Fibroblast of skin of scalp (primary cell): ENCODE measurements at regions not wholly inside any gene's neighbourhood (a gene's known extent, or its start where the extent isn't known, plus 50 kb on each side); places are given as distances from the start of the nearest gene placed in this dataset.
"Not testable (repeated sequence)": the region's sequence is repeated elsewhere in the genome, so short reads cannot be mapped to it uniquely, and the experiment has no call there.

ENCODE experiments used
- DNase-seq: peaks from one replicate; pipeline ENCODE4 v3.0.0-alpha.2; 2013

- DNase-seq: no peak
Observed at GRCh38 chr2:187874786-187875185, 320.6 kb upstream of the TFPI start.

- DNase-seq: no peak
Observed at GRCh38 chr2:187875261-187876141, 321.3 kb upstream of the TFPI start.

- DNase-seq: no peak
Observed at GRCh38 chr2:187876554-187876953, 322.3 kb upstream of the TFPI start.

GRCh38 chr2:187877391-187877790 is 323.2 kb upstream of the TFPI start:
- no peak for DNase-seq

GRCh38 chr2:187878112-187878511 is 323.9 kb upstream of the TFPI start:
- DNase-seq: no peak

- DNase-seq: no peak
Observed at GRCh38 chr2:187879491-187879890, 325.3 kb upstream of the TFPI start.

- no peak for DNase-seq
Observed at GRCh38 chr2:187884003-187884402, 329.8 kb upstream of the TFPI start.

GRCh38 chr2:187890690-187891089 is 336.5 kb upstream of the TFPI start:
- no peak for DNase-seq

- peak; percentile 8 for DNase-seq
Observed at GRCh38 chr2:187900021-187900420, 345.8 kb upstream of the TFPI start.

- no peak for DNase-seq
Observed at GRCh38 chr2:187906021-187906420, 351.8 kb upstream of the TFPI start.

GRCh38 chr2:187910922-187911321 is 356.7 kb upstream of the TFPI start:
- DNase-seq: not testable (repeated sequence)

- no peak for DNase-seq
Observed at GRCh38 chr2:187912950-187913349, 358.7 kb upstream of the TFPI start.

- no peak for DNase-seq
Observed at GRCh38 chr2:187915810-187916209, 361.6 kb upstream of the TFPI start.

GRCh38 chr2:187916799-187917198 is 362.6 kb upstream of the TFPI start:
- no peak for DNase-seq

GRCh38 chr2:187917535-187917934 is 363.3 kb upstream of the TFPI start:
- DNase-seq: peak; percentile 18

GRCh38 chr2:187918996-187919821 is 365.0 kb upstream of the TFPI start:
- no peak for DNase-seq

- no peak for DNase-seq
Observed at GRCh38 chr2:187920511-187920910, 366.3 kb upstream of the TFPI start.

- no peak for DNase-seq
Observed at GRCh38 chr2:187922846-187923245, 368.6 kb upstream of the TFPI start.

- no peak for DNase-seq
Observed at GRCh38 chr2:187924293-187924692, 367.4 kb upstream of the GULP1 start.

GRCh38 chr2:187934236-187934635 is 357.4 kb upstream of the GULP1 start:
- DNase-seq: no peak

GRCh38 chr2:187934692-187935091 is 357.0 kb upstream of the GULP1 start:
- DNase-seq: no peak

GRCh38 chr2:187935126-187935525 is 356.5 kb upstream of the GULP1 start:
- no peak for DNase-seq

GRCh38 chr2:187936228-187936627 is 355.4 kb upstream of the GULP1 start:
- no peak for DNase-seq

- DNase-seq: no peak
Observed at GRCh38 chr2:187939180-187939579, 352.5 kb upstream of the GULP1 start.
